PC-3 (cell line): ENCODE measurements at regions not wholly inside any gene's neighbourhood (a gene's known extent, or its start where the extent isn't known, plus 50 kb on each side); places are given as distances from the start of the nearest gene placed in this dataset.

Experiments used
- ATAC-seq: fragments of 200-7000 bp; cut with Tn5 transposase; 2 replicates; pipeline ENCODE4 v1.9.1; 2020; ENCODE audit warnings: mild to moderate bottlenecking, moderate library complexity
- BruUV-seq: library from RNA; stranded (reverse); fragments of 400-500 nt; replicated peaks from 2 replicates; lab custom pipeline; 2021; lab: Mats Ljungman, UMichigan
- CTCF ChIA-PET: fragments of 300-600 bp; sonication (Branson Sonifier 250); formaldehyde crosslinking; loops from one replicate; lab custom pipeline; 2022; ENCODE audit warnings: antibody characterized with exemption; lab: Charles Lee
- POLR2A ChIA-PET: fragments of 300-600 bp; sonication (Branson Sonifier 250); formaldehyde crosslinking; loops from one replicate; lab custom pipeline; 2022; ENCODE audit warnings: antibody characterized with exemption; ENCODE audit not compliant: unreplicated experiment; lab: Charles Lee
- DNase-seq: peaks from one replicate; pipeline ENCODE4 v3.0.0-alpha.2; 2015
- H2AFZ ChIP-seq: fragments of 300-600 bp; sonication (generic); 2 replicates; pipeline ENCODE4 v1.6.0; 2016; ENCODE audit warnings: antibody characterized with exemption, low read length
- H3F3A ChIP-seq: fragments of 300-600 bp; sonication (generic); one replicate; pipeline ENCODE4 v1.6.0; 2017; ENCODE audit warnings: antibody characterized with exemption, low read length, control low read depth, mild to moderate bottlenecking; ENCODE audit not compliant: unreplicated experiment
- H3K27ac ChIP-seq: fragments of 300-600 bp; sonication (generic); 2 replicates; pipeline ENCODE4 v1.5.1; 2016; ENCODE audit warnings: mild to moderate bottlenecking, low read length
- H3K27me3 ChIP-seq: fragments of 300-600 bp; sonication (generic); 2 replicates; pipeline ENCODE4 v1.6.1; 2016; ENCODE audit warnings: low read length, mixed read lengths
- H3K36me3 ChIP-seq: fragments of 300-600 bp; sonication (generic); 2 replicates; pipeline ENCODE4 v1.6.1; 2016; ENCODE audit warnings: low read depth, mixed run types, low read length, mixed read lengths
- H3K4me1 ChIP-seq: fragments of 300-600 bp; sonication (generic); 2 replicates; pipeline ENCODE4 v1.5.1; 2016; ENCODE audit warnings: low read length; ENCODE audit not compliant: insufficient read depth
- H3K4me2 ChIP-seq: fragments of 300-600 bp; sonication (generic); 2 replicates; pipeline ENCODE4 v1.6.0; 2016; ENCODE audit warnings: low read length
- H3K4me3 ChIP-seq: fragments of 300-600 bp; sonication (generic); 2 replicates; pipeline ENCODE4 v1.5.1; 2016; ENCODE audit warnings: mild to moderate bottlenecking, low read length, mixed read lengths
- H3K79me2 ChIP-seq: fragments of 300-600 bp; sonication (generic); 2 replicates; pipeline ENCODE4 v1.6.1; 2017; ENCODE audit warnings: low read length, mixed read lengths
- H3K9ac ChIP-seq: fragments of 300-600 bp; sonication (generic); 2 replicates; pipeline ENCODE4 v1.6.0; 2016; ENCODE audit warnings: mild to moderate bottlenecking, low read length
- H3K9me2 ChIP-seq: fragments of 300-600 bp; sonication (generic); replicated peaks from 2 replicates; pipeline ENCODE4 v1.6.1; 2016; ENCODE audit warnings: mixed run types, low read length, mixed read lengths
- H3K9me3 ChIP-seq: fragments of 300-600 bp; sonication (generic); 2 replicates; pipeline ENCODE4 v1.6.1; 2016; ENCODE audit warnings: low read length, mixed read lengths
- H4K20me1 ChIP-seq: fragments of 300-600 bp; sonication (generic); 2 replicates; pipeline ENCODE4 v1.6.1; 2016; ENCODE audit warnings: low read length, mixed read lengths
- CTCF ChIP-seq: fragments of 300-600 bp; sonication (generic); conservative IDR thresholded peaks from 2 replicates; pipeline ENCODE4 v1.5.1; 2017; ENCODE audit warnings: antibody characterized with exemption, low read depth, mild to moderate bottlenecking, low read length
- EZH2 ChIP-seq: fragments of 300-600 bp; sonication (generic); IDR thresholded peaks from one replicate; pipeline ENCODE4 v1.6.1; 2017; ENCODE audit warnings: antibody characterized with exemption, mild to moderate bottlenecking, low read length; ENCODE audit not compliant: unreplicated experiment
- EZH2phosphoT487 ChIP-seq: fragments of 300-600 bp; sonication (generic); IDR thresholded peaks from 2 replicates; pipeline ENCODE4 v1.6.1; 2018; ENCODE audit warnings: mild to moderate bottlenecking, antibody characterized with exemption, low read length, borderline replicate concordance
- intact Hi-C: fragments of 100-400 bp; cut with micrococcal nuclease; formaldehyde crosslinking; loops from 2 replicates; pipeline ENCODE4 v1.9.0; 2023

- POLR2A ChIA-PET: no interaction called here
- Histone ChIP-seq H3K9ac (no peak overlapping the region), H3K4me2 (no peak overlapping the region), H3K9me2 (no peaks in the 10 kb centered on the region), H3K36me3 (no peaks in the 10 kb centered on the region), H3K79me2 (no peaks in the 10 kb centered on the region), H3F3A (no peaks in the 10 kb centered on the region), H3K4me3 (no peak overlapping the region), H4K20me1 (no peaks in the 10 kb centered on the region), H3K27me3 (no peaks in the 10 kb centered on the region), H2AFZ (no peak overlapping the region), H3K9me3 (no peaks in the 10 kb centered on the region), H3K27ac (no peak overlapping the region), H3K4me1 (no peaks in the 10 kb centered on the region)
- intact Hi-C loops: no loop called here
- BruUV-seq: no TSS peak
- no peak for DNase-seq
- CTCF ChIA-PET: no interaction called here
- TF ChIP-seq EZH2phosphoT487: no peak
- no peak for TF ChIP-seq EZH2
- TF ChIP-seq CTCF: no peak
- no peak for ATAC-seq
Observed at GRCh38 chr4:75232546-75232945, 281.7 kb downstream of the RCHY1 start.

DNA sequence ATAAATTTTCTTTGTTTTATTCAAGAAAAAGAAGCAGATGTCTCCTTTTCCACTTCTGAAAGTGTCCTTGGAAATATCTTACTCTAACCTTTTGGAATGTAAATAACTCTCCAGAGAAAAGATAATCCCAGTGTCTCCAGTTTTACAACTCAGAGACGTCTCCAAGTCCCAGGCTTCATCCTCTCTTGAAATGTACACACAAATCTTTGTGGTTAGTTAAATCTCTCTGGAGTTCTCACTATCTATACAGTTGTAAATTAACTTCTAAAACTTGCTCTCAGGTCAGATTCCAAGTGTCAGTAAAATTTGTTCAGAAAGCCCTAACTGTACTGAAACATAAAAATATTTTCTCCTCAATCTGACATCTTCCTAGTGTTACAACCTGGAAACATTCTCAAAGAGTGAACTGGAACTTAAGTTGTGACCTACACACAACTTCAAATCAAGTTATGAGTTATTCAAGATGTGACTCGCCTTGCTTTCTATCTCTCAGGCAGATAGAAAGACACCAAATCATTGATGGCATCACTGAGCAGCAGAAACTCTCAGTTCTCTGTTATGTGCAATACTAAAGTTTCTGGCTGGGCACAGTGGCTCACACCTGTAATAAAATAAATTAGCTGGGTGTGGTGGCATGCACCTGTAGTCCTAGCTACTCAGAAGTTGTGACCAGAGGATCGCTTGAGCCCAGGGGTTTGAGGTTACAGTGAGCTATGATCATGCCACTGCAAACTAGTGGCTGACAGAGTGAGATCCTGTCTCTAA, 284.2 kb downstream of the RCHY1 start:
- POLR2A ChIA-PET: no interaction called here
- H3K79me2 ChIP-seq: no peaks in the 10 kb centered on the region
- no peaks in the 10 kb centered on the region for H3K4me1 ChIP-seq
- no peaks in the 10 kb centered on the region for H3K9me2 ChIP-seq
- intact Hi-C loops: no loop called here
- no peak overlapping the region for H3K9ac ChIP-seq
- CTCF ChIA-PET: no interaction called here
- no peaks in the 10 kb centered on the region for H3F3A ChIP-seq
- no peaks in the 10 kb centered on the region for H3K27me3 ChIP-seq
- no peak overlapping the region for H3K4me3 ChIP-seq
- TF ChIP-seq CTCF (no peak), EZH2phosphoT487 (no peak), EZH2 (no peak)
- no peaks in the 10 kb centered on the region for H3K36me3 ChIP-seq
- H3K4me2 ChIP-seq: no peak overlapping the region
- no peak overlapping the region for H2AFZ ChIP-seq
- H4K20me1 ChIP-seq: no peaks in the 10 kb centered on the region
- BruUV-seq: no TSS peak
- no peak overlapping the region for H3K27ac ChIP-seq
- DNase-seq: no peak
- no peaks in the 10 kb centered on the region for H3K9me3 ChIP-seq
- no peak for ATAC-seq

DNA sequence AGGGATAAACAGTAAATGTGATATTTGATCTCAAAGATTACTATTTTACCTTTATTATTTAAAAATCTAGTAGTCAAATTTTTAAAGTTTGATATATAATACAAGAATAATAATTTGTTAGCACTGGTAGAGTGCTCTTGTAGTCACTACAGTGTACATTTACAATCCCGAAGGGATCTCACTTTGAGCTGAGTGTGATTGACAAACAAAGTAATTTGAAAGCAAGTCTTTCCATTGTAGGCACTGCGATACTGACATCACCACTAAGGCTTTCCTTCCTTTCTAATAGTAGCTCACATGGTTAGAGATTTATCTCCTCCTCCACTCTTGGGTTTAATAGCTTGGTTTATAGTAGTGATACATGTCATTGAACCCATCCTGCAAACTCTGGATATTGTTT, 280.6 kb downstream of the PARM1 start:
- TF ChIP-seq CTCF (no peak), EZH2 (no peak), EZH2phosphoT487 (no peak)
- DNase-seq (no peak), ATAC-seq (no peak)
- Histone ChIP-seq H3K36me3 (no peaks in the 10 kb centered on the region), H3K4me3 (no peak overlapping the region), H3K27ac (no peak overlapping the region), H3K27me3 (no peaks in the 10 kb centered on the region), H3F3A (no peaks in the 10 kb centered on the region), H3K4me1 (no peaks in the 10 kb centered on the region), H3K9me3 (no peaks in the 10 kb centered on the region), H4K20me1 (no peaks in the 10 kb centered on the region), H3K4me2 (no peak overlapping the region), H2AFZ (no peak overlapping the region), H3K79me2 (no peaks in the 10 kb centered on the region), H3K9ac (no peak overlapping the region), H3K9me2 (no peaks in the 10 kb centered on the region)
- CTCF ChIA-PET: no interaction called here
- no TSS peak for BruUV-seq
- intact Hi-C loops: no loop called here
- POLR2A ChIA-PET: no interaction called here
